ENCODE measurements at regions not wholly inside any gene's neighbourhood (a gene's known extent, or its start where the extent isn't known, plus 50 kb on each side); places are given as distances from the start of the nearest gene placed in this dataset.

- no peak overlapping the region for H3K4me3 ChIP-seq (ENCODE audit: low read depth, low read length)
- TF ChIP-seq, protein P1, sequence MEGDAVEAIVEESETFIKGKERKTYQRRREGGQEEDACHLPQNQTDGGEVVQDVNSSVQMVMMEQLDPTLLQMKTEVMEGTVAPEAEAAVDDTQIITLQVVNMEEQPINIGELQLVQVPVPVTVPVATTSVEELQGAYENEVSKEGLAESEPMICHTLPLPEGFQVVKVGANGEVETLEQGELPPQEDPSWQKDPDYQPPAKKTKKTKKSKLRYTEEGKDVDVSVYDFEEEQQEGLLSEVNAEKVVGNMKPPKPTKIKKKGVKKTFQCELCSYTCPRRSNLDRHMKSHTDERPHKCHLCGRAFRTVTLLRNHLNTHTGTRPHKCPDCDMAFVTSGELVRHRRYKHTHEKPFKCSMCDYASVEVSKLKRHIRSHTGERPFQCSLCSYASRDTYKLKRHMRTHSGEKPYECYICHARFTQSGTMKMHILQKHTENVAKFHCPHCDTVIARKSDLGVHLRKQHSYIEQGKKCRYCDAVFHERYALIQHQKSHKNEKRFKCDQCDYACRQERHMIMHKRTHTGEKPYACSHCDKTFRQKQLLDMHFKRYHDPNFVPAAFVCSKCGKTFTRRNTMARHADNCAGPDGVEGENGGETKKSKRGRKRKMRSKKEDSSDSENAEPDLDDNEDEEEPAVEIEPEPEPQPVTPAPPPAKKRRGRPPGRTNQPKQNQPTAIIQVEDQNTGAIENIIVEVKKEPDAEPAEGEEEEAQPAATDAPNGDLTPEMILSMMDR (conservative IDR thresholded peaks at IDR 0.05; ENCODE audit: low read depth, low read length) = no peak
- DNase-seq (ENCODE audit: low read depth) = no peak
Observed at GRCh38 chr15:37882640-37883039, 51.8 kb upstream of the TMCO5A start.

Measured in choroid plexus epithelial cell (primary cell).